AG09309 (cell line): ENCODE measurements at regions not wholly inside any gene's neighbourhood (a gene's known extent, or its start where the extent isn't known, plus 50 kb on each side); places are given as distances from the start of the nearest gene placed in this dataset.

Source experiments
- DNase-seq: peaks from one replicate; pipeline ENCODE4 v3.0.0-alpha.2; 2010; ENCODE audit warnings: low read depth
- H3K4me3 ChIP-seq: 2 replicates; pipeline ENCODE4 v1.5.1; 2011; ENCODE audit warnings: mild to moderate bottlenecking, low read depth, low read length, moderate library complexity; ENCODE audit not compliant: control insufficient read depth
- TF ChIP-seq, protein P1 (sequence below): IDR thresholded peaks from 2 replicates; pipeline ENCODE4 v1.5.1; 2011; ENCODE audit warnings: mild to moderate bottlenecking, low read depth, low read length, inconsistent platforms; ENCODE audit not compliant: insufficient read depth, control insufficient read depth; ENCODE audit errors: missing control alignments

DNA sequence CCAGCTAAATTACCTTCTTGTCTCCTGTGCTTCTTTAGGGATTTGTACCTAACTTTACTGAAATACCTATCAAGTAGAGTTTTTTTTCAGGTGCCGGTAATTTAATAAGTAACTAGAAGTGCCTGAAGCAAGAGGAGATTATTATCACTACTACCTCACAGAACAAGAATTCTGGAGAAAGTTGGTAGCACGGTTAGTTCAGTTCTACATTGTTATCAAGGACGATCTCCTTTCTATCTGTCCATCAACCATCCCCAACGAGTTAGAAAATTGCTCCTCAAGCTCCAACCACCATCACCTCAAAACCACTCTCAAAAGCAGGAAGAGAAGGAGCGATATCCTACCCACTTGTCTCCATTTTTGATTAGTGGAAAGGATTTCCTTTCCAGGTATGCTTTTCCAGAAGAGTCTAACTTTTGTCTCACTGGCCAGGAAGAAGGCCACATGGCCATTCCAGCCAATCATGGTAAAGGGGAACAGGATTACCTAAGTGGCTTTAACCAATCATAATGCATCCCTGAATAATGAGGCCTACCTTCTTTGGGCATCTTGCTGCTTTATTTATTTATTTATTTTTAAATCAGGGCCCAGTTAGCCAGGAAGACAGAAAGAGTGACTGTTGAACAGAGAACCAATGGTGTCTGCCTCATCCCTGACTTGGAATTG, 265.2 kb downstream of the SNX13 start:
- no peak overlapping the region for H3K4me3 ChIP-seq
- DNase-seq: no peak
- TF ChIP-seq, protein P1, sequence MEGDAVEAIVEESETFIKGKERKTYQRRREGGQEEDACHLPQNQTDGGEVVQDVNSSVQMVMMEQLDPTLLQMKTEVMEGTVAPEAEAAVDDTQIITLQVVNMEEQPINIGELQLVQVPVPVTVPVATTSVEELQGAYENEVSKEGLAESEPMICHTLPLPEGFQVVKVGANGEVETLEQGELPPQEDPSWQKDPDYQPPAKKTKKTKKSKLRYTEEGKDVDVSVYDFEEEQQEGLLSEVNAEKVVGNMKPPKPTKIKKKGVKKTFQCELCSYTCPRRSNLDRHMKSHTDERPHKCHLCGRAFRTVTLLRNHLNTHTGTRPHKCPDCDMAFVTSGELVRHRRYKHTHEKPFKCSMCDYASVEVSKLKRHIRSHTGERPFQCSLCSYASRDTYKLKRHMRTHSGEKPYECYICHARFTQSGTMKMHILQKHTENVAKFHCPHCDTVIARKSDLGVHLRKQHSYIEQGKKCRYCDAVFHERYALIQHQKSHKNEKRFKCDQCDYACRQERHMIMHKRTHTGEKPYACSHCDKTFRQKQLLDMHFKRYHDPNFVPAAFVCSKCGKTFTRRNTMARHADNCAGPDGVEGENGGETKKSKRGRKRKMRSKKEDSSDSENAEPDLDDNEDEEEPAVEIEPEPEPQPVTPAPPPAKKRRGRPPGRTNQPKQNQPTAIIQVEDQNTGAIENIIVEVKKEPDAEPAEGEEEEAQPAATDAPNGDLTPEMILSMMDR: no peak

- TF ChIP-seq, protein P1: no peak
- DNase-seq: no peak
- H3K4me3 ChIP-seq: no peak overlapping the region
Observed at GRCh38 chr7:17677408-17677807, 262.9 kb downstream of the SNX13 start.

GRCh38 chr7:17678896-17679295, 261.4 kb downstream of the SNX13 start:
- DNase-seq: no peak
- no peak overlapping the region for H3K4me3 ChIP-seq
- TF ChIP-seq, protein P1: no peak

DNA sequence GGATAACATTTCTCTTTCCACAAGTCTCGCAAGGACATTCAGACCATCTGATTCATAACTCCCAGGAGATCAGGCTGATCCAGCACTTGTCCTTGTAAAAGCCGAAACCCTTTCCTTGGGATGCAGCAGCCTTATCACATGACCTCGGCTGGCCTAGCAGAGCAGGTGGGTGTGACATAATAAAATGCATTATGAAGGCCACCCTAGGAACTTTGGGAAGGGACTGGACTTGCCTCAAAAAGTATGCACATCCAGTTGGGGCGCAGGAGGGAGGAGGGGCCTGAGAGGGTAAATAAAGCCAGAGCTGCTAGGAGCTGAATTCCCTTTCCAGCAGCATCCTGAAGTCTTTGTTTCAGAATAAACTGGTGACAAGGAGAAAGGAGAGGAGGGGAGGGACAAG, 260.8 kb downstream of the SNX13 start:
- no peak for DNase-seq
- TF ChIP-seq, protein P1: no peak
- H3K4me3 ChIP-seq: no peak overlapping the region

GRCh38 chr7:17680026-17680425, 260.3 kb downstream of the SNX13 start:
- H3K4me3 ChIP-seq: no peak overlapping the region
- TF ChIP-seq, protein P1: no peak
- peak; percentile 86 for DNase-seq

DNA sequence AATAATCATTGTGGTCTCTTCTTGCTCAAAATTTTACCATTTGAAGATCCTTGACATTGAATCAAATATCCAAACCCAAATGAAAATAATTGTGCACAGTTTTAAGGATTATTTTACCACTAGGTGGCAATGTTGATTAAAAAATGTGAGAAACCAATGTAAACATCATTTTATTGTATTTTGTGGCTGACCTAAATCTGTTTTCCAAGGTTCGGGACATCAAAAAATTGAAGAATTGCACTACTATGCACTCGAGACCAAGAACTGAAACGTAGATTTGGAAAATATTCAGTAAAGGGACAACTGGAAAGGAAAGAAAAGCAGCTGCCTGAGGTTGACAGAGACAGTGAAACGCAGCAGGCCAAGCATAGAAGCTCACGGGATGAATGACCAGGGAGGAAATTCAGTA, 259.3 kb downstream of the SNX13 start:
- H3K4me3 ChIP-seq: no peak overlapping the region
- DNase-seq: no peak
- TF ChIP-seq, protein P1: peak; percentile 11
